HG03565 (cell line): ENCODE measurements at regions not wholly inside any gene's neighbourhood (a gene's known extent, or its start where the extent isn't known, plus 50 kb on each side); places are given as distances from the start of the nearest gene placed in this dataset.

Experiments
- ATAC-seq: cut with Tn5 transposase; IDR thresholded peaks from one replicate; pipeline ENCODE4 v1.9.1; 2021; ENCODE audit warnings: mild to moderate bottlenecking, moderate library complexity; ENCODE audit not compliant: unreplicated experiment

DNA sequence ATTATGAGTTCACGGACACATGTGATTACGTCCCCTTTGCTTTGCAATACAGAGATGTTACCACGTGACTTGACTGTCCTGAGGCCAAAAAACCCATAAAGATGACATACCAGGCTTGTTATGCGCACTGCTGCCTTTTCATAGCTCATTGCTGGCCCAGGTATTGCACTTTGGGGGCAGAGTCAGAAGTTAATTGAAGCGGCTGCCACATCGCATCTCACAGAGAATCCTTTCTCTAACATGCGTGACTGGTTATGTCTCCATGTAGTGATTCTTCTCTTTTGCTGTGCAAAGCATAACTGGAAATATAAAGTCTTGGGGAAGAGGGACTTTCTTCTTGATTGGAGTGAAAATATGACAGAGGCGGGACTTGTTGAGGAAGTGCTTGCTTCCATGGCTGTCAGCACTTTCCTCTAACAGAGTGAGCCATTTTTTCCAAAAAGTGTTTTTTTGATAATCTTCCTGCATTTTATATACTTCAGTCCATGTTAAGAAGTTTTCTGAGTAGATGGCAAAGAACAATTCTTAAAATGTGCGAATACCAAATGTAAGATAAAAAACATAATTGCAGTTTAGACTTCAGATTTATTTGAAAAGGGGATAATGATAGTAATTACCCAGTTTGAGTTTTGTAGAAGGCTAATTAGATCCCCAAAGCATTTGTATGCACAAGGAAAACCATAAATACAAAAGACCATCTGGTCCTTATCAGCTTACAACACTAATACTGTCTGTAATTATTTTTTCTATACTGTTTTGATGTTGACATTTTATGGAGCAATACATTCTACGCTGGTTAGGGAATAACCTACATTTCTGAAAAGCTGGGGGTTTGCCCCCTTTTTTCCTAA lies 324.6 kb upstream of the MTNR1B start:
- ATAC-seq = no peak

DNA sequence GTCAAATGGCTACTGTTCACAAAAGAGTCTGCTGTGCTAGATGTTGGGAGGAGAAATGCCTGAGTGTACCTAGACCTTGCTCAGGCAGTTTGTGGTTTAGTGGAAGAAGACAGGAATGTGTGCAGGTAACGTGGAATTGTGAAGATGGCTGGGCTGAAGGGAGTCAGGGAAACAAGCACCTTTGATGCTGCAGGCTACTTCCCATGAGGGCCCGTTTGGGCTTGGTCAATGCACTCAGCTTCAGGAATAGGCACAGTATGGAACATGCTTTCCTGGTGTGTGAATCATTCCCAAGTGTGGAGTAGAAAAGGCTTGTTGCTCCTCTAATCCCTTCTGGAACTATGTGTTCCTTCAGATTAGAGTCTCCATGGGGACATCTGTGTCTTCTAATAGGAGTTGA lies 318.3 kb upstream of the MTNR1B start:
- no peak for ATAC-seq

DNA sequence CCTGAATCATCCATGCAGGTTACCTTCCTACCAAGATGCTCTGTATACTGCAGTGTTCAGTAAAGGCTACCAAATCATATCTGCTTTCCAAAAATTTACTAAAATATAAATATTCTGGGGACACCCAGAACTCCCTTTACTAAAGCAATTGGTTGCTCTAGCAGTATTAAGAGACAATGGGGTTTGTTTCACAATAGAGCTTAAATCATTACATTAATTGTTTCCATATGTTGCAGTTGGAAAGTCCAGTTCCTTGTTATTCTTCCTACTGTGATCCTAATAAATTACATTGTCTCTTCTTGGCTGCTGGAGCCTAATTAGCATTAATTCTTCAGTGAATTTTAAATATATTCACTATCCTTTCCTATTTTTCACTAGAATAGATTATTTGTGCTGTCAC lies 316.0 kb upstream of the MTNR1B start:
- ATAC-seq = no peak

DNA sequence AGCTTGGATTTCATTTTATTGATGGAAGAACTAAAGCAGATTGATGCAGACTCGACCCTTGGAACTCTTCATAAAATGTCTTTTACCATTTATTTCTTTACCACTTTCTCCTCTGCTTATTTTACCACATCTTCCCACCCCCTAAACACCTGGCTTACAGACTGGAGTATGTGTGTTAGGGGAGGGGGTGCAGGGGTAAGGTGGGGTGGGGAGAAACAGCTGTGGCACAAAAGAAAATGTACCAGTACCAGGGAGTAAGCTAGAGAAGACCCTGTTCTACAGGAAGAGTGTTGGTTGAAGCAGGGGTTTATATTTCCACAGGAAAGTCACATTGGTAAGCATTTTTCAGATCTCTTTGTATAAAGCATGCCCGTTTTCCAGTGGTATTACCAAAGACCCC lies 312.7 kb upstream of the MTNR1B start:
- ATAC-seq = no peak

DNA sequence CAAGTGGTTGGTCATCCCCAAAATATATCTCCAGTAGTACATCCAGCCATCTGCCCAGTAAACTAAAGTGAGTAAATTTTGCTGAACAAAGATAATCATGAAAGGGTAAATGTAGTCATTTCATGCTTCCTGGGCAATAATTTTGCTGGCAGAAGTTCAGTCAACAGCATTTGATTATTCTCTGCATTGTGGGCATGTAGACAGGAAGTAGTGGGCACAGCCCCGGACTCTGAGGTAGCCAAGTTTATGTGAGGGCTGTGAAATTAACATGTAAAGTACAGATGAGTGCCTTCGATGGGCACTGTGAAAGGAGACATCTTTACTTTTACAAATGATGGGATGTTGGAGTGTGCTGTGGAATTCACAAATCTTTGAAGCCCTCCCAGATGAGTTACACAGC lies 312.2 kb upstream of the MTNR1B start:
- no peak for ATAC-seq

DNA sequence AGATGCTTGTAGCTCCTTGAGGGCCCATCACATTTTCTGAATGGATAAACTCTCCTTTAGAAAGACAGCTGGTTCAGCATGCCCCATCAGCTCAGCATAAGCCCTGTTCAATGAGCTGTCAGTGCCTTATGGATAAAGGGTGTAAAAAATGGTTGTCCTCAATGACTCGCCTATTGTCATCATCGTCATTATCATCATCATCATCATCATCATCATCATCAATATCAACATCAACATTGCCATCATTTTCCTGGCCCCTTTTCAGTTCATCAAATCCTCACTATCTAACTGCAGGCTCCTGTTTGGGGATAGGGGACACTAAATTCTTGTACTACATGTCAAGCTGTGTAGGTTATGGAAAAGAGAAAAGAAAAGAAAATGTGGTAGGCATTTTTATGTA lies 310.7 kb upstream of the MTNR1B start:
- no peak for ATAC-seq

DNA sequence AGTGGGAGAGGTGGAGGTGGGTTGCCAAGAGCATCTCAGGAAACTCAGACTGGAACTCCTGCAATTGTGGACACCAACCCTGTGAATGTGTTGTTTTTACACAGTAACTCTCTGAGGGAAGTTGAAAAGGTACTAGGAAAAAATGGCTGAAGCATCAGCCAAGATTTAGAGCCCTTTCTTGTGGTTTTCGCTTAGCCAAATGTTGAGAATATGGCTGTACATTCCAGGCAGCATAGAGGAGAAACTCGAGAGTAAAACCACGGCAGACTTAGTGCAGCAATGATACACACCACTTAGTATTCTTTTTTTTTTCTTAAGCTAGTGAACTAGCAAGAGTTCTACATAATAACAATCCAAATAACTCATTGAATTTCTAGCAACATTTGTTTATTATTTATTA lies 309.7 kb upstream of the MTNR1B start:
- ATAC-seq = no peak

DNA sequence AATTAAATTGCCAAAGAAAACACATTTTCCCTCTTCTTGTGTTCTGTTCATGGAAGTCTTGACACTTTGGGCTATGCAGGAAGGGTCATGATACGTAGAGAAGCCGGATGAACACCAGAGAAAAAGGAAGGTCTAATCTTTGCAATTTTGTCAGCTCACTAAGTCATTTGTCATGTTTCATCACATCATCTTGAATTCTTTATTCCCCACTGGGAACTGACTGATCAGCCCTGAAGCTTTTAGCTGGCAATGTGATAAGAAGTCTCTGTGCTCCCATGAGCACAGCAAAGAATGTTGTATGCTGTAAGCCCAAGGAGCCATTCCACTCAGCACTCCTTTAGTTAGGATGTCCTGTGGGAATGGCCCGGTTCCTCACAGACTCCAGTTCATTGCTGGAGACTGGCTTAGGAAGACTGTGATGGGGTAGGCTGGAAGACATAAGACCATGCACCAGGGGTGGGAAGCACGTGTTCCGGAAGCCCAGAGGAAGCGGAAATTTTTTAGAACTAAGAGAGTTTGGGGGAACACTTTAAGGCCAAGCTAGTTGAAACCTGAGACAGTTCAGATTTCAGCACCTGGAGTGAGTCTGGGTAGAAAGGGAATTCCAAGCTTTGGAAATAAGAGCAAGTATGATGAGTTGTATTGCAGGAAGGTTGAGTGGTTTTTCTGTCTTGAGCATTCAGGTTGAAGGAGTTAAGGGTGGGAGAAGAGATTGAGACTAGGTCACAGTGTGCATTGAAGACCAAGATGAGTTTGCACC lies 306.7 kb upstream of the MTNR1B start:
- no peak for ATAC-seq

DNA sequence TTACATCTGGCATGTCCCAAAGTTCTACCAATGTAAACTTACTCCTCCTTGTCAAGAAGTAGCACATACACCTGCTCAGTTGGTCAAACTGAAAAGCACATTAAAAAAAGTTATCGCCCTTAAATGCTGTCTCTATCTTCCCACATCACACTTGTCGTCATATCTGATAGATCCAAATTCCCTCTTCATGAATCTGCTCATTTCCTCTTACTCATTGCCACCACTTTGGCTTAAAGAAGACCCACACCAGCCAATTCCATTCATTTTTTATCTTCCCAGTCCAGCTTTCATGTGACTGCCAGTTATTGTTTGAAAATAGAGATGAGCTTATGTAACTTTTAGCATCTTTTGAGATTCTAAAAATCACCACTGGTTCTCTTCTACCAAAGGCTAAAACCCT lies 305.9 kb upstream of the MTNR1B start:
- no peak for ATAC-seq

DNA sequence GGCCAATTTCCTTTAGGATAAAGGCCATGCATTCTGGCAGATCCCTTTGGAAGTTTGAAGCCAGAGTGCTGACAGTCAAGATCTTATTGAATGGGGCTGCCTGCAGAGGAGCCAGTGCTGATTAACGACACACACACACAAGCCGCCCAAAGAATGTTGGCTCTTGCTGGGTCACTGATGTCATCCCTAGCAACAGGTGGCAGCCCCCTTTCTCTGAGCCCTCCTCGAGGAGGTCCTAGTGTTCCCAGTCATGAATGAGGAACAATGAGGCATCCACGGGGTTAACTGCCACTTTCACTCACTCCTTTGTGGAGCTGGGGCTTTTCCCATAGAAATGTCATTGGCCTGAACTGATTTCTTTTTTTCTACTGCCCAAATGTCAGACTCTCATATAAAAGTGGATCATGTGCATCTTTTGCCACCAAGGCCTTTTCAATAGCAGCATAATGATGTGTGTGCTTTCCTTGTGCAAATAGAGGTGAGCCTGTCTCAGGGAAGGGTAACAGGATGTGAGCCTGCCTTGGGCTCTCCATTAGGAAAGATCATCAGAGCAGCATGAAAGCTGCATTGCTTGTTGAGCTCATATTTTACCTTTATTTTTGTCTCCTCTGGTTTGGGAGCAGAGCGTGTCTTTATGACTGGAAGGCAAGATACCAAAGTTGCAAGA lies 301.8 kb upstream of the MTNR1B start:
- ATAC-seq = no peak

DNA sequence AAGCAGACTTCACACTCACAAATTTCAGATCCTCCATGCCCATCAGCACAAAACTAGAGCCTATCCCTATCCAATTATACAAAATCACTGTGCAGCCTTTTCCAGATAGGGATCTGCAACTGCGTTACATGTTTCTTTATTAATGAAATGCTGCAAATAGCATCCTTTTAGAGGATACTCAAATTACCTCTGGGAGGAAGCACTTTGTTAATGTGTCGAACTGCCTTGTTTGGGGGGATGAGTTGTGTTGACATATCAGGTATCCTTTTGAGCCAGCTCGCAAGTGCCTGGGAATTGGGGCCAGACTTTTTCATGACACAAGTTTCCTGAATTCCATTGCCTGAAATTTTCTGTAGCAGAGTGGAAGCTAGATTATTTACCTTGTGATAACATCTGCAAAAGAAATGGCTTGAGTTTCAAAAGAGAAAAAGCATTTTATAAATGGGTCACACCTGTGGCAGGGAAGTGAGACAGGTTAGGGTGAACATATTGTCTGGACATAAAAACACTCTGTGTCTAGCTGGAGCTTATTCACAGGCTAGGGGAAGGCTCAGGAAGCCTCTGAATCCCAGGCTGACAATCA lies 299.1 kb upstream of the MTNR1B start:
- ATAC-seq = no peak

DNA sequence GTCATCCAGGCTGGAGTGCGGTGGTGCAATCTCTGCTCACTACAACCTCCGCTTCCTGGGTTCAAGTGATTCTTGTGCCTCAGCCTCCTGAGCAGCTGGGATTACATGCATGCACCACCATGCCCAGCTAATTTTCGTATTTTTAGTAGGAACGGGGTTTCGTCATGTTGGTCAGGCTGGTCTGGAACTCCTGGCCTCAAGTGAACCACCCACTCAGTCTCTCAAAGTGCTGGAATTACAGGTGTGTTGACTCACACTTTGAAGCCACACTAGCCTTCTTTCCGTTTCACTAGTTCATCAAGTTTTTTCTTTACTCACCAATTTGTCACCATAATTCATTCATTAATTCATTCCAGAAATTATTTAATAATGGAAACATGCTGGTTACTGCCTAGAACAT lies 298.4 kb upstream of the MTNR1B start:
- no peak for ATAC-seq

DNA sequence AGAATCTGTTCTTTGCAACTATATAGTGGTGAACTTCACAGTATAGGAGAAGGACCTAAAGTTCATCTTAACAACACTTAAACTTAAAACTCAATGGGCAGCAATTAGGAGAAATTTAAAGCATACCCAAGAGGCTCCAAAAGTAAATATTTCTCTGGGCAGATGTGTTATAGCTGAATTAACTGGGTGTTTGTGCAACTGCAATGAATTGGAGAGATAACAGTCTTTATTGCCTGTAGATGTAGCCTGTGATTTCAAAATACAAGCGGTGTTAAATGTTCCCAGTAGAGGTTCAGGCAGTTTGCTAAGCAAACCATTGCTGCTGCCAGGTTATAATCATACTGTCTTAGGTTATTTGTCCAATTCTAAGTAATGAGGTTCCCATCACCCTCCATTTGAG lies 294.1 kb upstream of the MTNR1B start:
- ATAC-seq = no peak

DNA sequence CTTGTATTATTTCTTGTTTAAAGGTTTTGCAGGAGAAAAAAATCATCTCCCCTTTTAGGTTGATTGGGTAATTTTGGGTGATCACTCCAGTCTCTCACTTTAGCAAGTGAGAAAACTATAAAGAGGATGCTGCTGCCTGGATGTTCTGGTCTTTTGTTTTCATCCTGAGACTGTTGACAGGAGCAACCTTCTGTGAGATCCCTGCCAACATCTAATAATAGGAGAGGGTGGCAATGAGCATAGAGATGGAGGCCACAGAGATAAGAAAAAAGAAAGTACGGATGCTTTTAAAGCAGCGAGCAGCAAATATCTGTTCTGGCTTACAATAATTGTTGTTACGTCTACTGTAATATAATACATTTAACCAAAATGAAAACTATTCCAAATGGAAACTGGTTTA lies 293.6 kb upstream of the MTNR1B start:
- no peak for ATAC-seq

DNA sequence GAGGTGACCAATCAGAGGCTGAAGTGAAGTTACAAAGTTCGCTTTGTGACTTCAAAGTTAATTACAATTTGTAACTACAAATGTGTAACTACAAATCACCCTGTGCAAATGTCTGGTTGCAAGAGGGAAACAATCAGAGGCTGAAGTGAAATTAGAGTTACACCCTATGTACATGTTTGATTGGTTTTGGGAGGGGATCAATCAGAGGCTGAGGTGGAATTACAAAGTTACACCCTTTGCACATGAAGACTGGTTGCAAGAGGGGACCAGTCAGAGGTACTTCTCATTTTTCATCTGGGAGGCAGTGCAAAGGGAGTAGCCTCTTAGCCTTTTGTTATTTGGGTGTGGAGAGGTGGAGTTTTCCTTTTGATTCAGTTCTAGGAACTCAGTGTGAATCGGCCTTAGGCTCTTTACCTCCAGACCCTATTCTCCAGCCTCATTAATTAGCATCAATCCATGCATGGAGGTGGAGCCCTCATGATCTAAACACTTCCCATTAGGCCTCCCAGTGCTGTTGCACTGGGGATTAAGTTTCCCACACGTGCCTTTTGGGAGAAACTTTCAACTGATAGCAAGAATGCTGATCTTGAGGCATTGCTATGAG lies 291.3 kb upstream of the MTNR1B start:
- ATAC-seq = no peak

DNA sequence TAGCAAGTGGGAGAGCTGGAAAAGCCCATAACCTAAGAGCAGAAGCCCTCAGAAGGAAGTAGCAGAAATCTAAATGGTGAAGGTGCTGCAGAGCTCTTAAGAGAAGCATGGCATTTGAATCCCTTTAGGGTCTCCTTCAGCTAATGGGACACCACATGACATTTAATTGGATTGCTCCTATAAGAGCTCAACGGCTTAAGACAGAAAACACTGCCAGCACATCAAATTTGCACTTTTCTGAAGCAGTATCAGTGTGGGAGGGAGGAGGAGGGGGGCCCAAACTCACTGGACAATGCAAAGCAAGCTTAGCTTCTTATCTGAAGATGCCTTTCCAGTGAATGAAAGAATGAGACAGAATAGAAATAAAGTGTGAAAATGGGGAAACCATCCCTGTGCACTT lies 287.9 kb upstream of the MTNR1B start:
- ATAC-seq = no peak

DNA sequence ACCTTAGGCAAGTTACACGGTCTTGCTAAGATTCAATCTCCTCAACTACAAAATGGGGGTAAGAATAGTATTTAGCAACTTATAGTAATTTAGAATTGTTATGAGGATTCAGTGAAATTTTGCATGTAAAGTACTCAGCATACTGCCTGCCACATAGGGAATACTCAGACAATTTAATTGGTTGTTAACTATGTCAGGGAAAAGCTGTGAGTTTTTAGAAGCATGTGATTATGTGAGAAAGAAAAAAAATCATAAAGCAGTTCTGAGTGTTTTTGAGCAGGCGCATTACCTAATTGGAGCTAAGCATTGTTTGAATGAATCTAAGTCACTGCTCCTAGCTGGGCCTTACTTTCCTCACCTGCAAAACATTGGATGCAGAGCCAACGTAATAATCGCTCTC lies 287.3 kb upstream of the MTNR1B start:
- ATAC-seq = no peak

DNA sequence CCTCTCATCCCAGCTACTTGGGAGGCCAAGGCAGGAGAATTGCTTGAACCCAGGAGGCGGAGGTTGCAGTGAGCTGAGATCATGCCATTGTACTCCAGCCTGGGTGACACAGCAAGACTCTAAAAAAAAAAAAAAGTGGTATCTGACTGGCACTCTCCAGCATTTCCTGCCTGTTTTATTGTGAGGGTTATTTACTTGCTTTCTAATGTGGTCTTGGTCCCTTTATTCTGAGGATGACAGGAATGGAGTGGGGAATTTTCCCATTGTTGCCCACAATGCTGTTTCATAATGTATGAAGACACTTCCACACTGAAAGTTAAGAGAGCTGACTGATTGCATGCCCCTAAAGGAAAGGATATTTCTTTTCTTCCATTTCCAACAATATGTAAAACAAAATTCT lies 286.5 kb upstream of the MTNR1B start:
- no peak for ATAC-seq

DNA sequence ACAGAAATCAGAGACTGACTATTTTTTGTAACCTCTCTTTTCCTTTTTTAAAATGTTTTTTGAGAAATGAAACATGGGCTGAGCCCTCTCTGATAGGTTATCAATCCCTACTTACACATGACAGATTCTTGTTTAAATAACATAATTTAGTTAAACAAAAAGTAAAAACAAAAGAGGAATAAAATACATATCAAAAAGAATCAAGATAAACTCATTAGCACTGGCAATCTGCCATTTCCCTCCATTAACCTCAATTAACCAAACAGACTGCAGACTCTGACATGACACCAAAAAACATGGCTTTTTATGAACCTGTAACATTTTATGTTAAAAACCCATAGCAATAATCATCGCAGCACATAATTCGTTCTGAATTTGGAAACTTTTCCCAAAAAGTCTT lies 284.4 kb upstream of the MTNR1B start:
- no peak for ATAC-seq

DNA sequence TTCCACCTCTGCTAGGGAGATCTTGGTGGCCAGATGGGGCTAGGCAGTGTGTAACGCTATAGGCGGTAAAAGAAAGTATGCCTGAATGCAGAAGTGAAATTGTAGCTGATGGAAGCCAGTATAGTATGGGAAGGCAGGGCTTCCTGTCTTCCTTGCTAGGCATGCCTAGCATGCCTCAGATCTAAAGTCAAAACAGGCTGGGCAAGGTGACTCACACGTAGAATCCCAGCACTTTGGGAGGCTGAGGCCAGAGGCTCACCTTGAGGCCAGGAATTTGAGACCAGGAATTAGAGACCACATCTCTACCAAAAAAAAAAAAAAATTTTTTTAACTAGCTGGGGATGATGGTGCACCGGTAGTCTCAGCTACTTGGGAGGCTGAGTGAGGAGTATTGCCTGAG lies 281.7 kb upstream of the MTNR1B start:
- ATAC-seq = no peak

DNA sequence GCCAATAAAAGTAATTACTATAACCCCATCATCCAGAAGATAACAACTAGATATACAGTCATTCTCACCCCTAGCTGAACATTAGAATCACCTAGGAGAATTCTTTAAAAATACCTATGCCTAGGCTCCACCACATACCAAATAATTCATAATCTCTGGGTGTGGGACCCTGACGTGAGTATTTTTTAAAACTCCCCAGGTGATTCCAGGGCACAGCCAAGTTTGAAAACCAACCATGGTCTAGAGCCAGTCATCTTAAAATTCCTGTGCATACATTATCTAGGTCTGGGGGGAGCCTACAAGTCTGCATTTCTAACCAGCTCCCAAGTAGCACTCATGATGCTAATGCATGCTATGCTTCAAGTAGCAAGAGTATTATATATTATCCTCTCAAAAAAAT lies 281.0 kb upstream of the MTNR1B start:
- no peak for ATAC-seq
